ENCODE measurements at regions not wholly inside any gene's neighbourhood (a gene's known extent, or its start where the extent isn't known, plus 50 kb on each side); places are given as distances from the start of the nearest gene placed in this dataset.

- TF ChIP-seq POLR2A (IDR thresholded peaks at IDR 0.05) (no peak), CTCF (IDR thresholded peaks at IDR 0.05) (no peak)
Measured at GRCh38 chr3:125652349-125652748, 57.1 kb upstream of the OSBPL11 start.

Measured in lower leg skin (tissue), 3 donors.